KOPT-K1 (cell line): ENCODE measurements at regions not wholly inside any gene's neighbourhood (a gene's known extent, or its start where the extent isn't known, plus 50 kb on each side); places are given as distances from the start of the nearest gene placed in this dataset.

Experiments used
- H3K27ac ChIP-seq: fragments of 200-600 bp; sonication (generic); 2 replicates; pipeline ENCODE4 v1.5.1; 2016; ENCODE audit warnings: antibody characterized with exemption, mild to moderate bottlenecking, low read depth, low read length; ENCODE audit not compliant: poor library complexity, severe bottlenecking
- H3K36me3 ChIP-seq: fragments of 200-600 bp; sonication (generic); 2 replicates; pipeline ENCODE4 v1.5.1; 2017; ENCODE audit warnings: antibody characterized with exemption, mild to moderate bottlenecking, low read length, moderate library complexity; ENCODE audit not compliant: insufficient read depth
- H3K9me3 ChIP-seq: fragments of 200-600 bp; sonication (generic); 2 replicates; pipeline ENCODE4 v1.5.1; 2017; ENCODE audit warnings: antibody characterized with exemption, low read length, mild to moderate bottlenecking; ENCODE audit not compliant: insufficient read depth, poor library complexity, severe bottlenecking

GRCh38 chr11:112783945-112784322 is 177.3 kb upstream of the NCAM1 start:
- Histone ChIP-seq H3K9me3 (no peaks in the 10 kb centered on the region), H3K27ac (no peak overlapping the region), H3K36me3 (no peaks in the 10 kb centered on the region)

- Histone ChIP-seq H3K36me3 (no peaks in the 10 kb centered on the region), H3K9me3 (no peaks in the 10 kb centered on the region), H3K27ac (no peak overlapping the region)
Observed at GRCh38 chr11:112784323-112785073, 176.7 kb upstream of the NCAM1 start.

- Histone ChIP-seq H3K9me3 (no peaks in the 10 kb centered on the region), H3K27ac (no peak overlapping the region), H3K36me3 (no peaks in the 10 kb centered on the region)
Observed at GRCh38 chr11:112785149-112785548, 176.1 kb upstream of the NCAM1 start.

GRCh38 chr11:112785719-112786118 is 175.5 kb upstream of the NCAM1 start:
- H3K27ac ChIP-seq = no peak overlapping the region
- no peaks in the 10 kb centered on the region for H3K36me3 ChIP-seq
- H3K9me3 ChIP-seq = no peaks in the 10 kb centered on the region

GRCh38 chr11:112786196-112786595 is 175.0 kb upstream of the NCAM1 start:
- Histone ChIP-seq H3K9me3 (no peaks in the 10 kb centered on the region), H3K36me3 (no peaks in the 10 kb centered on the region), H3K27ac (no peak overlapping the region)

- Histone ChIP-seq H3K9me3 (no peaks in the 10 kb centered on the region), H3K27ac (no peak overlapping the region), H3K36me3 (no peaks in the 10 kb centered on the region)
Observed at GRCh38 chr11:112786886-112787530, 174.2 kb upstream of the NCAM1 start.

- Histone ChIP-seq H3K9me3 (no peaks in the 10 kb centered on the region), H3K36me3 (no peaks in the 10 kb centered on the region), H3K27ac (no peak overlapping the region)
Observed at GRCh38 chr11:112789481-112789880, 171.7 kb upstream of the NCAM1 start.

GRCh38 chr11:112790286-112790685 is 170.9 kb upstream of the NCAM1 start:
- no peaks in the 10 kb centered on the region for H3K36me3 ChIP-seq
- H3K27ac ChIP-seq = no peak overlapping the region
- no peaks in the 10 kb centered on the region for H3K9me3 ChIP-seq

- no peak overlapping the region for H3K27ac ChIP-seq
- no peaks in the 10 kb centered on the region for H3K36me3 ChIP-seq
- H3K9me3 ChIP-seq = no peaks in the 10 kb centered on the region
Observed at GRCh38 chr11:112792070-112792469, 169.2 kb upstream of the NCAM1 start.

- no peak overlapping the region for H3K27ac ChIP-seq
- H3K9me3 ChIP-seq = no peaks in the 10 kb centered on the region
- H3K36me3 ChIP-seq = no peaks in the 10 kb centered on the region
Observed at GRCh38 chr11:112793416-112793815, 167.8 kb upstream of the NCAM1 start.

GRCh38 chr11:112794331-112794846 is 166.8 kb upstream of the NCAM1 start:
- H3K9me3 ChIP-seq = no peaks in the 10 kb centered on the region
- no peak overlapping the region for H3K27ac ChIP-seq
- H3K36me3 ChIP-seq = no peaks in the 10 kb centered on the region

- Histone ChIP-seq H3K27ac (no peak overlapping the region), H3K36me3 (no peaks in the 10 kb centered on the region), H3K9me3 (no peaks in the 10 kb centered on the region)
Observed at GRCh38 chr11:112795142-112795815, 165.9 kb upstream of the NCAM1 start.

- H3K36me3 ChIP-seq = no peaks in the 10 kb centered on the region
- H3K9me3 ChIP-seq = no peaks in the 10 kb centered on the region
- H3K27ac ChIP-seq = no peak overlapping the region
Observed at GRCh38 chr11:112795911-112796649, 165.1 kb upstream of the NCAM1 start.

- Histone ChIP-seq H3K27ac (no peak overlapping the region), H3K9me3 (no peaks in the 10 kb centered on the region), H3K36me3 (no peaks in the 10 kb centered on the region)
Observed at GRCh38 chr11:112797092-112797491, 164.1 kb upstream of the NCAM1 start.
